ENCODE measurements at regions not wholly inside any gene's neighbourhood (a gene's known extent, or its start where the extent isn't known, plus 50 kb on each side); places are given as distances from the start of the nearest gene placed in this dataset.
"Not testable (repeated sequence)": the region's sequence is repeated elsewhere in the genome, so short reads cannot be mapped to it uniquely, and the experiment has no call there.

DNA sequence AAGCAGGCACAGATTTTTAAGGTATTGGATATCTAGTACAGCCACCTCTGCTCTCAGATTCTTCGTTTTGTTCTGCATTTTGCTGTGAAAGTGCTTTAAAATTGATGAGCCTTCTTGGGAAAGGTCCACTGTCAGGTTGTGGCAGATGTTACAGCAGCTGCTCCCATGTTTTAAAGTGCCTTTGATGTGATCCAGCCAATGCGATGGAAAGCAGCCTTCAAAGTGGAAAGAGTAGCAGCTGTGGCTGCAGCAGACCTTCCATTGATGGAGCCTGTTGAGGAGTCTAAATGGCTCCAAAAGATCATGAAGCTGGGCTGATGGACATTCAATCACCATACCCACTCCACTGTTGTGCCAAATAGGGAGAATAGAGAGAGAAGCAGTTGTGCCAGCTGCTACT, 816.9 kb downstream of the PLA2G4A start:
- Mint-ChIP-seq H3K27me3 (no peaks in the 10 kb centered on the region), H3K4me1 (no peaks in the 10 kb centered on the region), H3K9me3 (no peaks in the 10 kb centered on the region), H3K36me3 (ENCODE audit: low read depth) (no peaks in the 10 kb centered on the region), H3K27ac (no peak overlapping the region), H3K4me3 (no peak overlapping the region)
- DNase-seq: no peak
- intact Hi-C loops (cut with micrococcal nuclease): no loop called here

GRCh38 chr1:187646536-187647107, 817.9 kb downstream of the PLA2G4A start:
- no peaks in the 10 kb centered on the region for H3K36me3 Mint-ChIP-seq (ENCODE audit: low read depth)
- intact Hi-C loops (cut with micrococcal nuclease): no loop called here
- no peaks in the 10 kb centered on the region for H3K9me3 Mint-ChIP-seq
- DNase-seq: no peak
- H3K4me3 Mint-ChIP-seq: no peak overlapping the region
- H3K27me3 Mint-ChIP-seq: no peaks in the 10 kb centered on the region
- H3K27ac Mint-ChIP-seq: no peak overlapping the region
- H3K4me1 Mint-ChIP-seq: no peaks in the 10 kb centered on the region

- Mint-ChIP-seq H3K27ac (no peak overlapping the region), H3K9me3 (no peaks in the 10 kb centered on the region), H3K27me3 (no peaks in the 10 kb centered on the region), H3K4me1 (no peaks in the 10 kb centered on the region), H3K4me3 (no peak overlapping the region), H3K36me3 (ENCODE audit: low read depth) (no peaks in the 10 kb centered on the region)
- DNase-seq: no peak
- intact Hi-C loops (cut with micrococcal nuclease): no loop called here
Observed at GRCh38 chr1:187648091-187648490, 819.3 kb downstream of the PLA2G4A start.

DNA sequence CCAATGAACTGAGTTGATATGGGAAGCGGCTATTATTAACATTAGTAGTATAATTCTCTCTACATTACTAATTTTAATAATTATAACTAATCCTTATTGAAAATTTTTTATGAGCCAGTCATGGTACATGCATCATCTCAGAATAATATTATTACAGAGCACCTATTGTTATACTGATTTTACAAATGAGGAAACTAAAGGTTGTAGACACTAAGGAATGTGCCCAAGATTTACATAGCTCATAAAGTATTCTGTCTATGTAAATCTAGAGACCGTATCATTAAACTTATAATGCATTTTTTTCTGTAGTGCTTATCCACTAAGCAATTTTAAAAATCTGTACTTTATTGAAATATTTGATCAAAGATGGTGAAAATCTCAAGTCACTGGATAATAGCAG, 825.9 kb downstream of the PLA2G4A start:
- Mint-ChIP-seq H3K27ac (no peak overlapping the region), H3K9me3 (no peaks in the 10 kb centered on the region), H3K36me3 (ENCODE audit: low read depth) (no peaks in the 10 kb centered on the region), H3K4me3 (no peak overlapping the region), H3K27me3 (no peaks in the 10 kb centered on the region), H3K4me1 (no peaks in the 10 kb centered on the region)
- DNase-seq: no peak
- intact Hi-C loops (cut with micrococcal nuclease): no loop called here

DNA sequence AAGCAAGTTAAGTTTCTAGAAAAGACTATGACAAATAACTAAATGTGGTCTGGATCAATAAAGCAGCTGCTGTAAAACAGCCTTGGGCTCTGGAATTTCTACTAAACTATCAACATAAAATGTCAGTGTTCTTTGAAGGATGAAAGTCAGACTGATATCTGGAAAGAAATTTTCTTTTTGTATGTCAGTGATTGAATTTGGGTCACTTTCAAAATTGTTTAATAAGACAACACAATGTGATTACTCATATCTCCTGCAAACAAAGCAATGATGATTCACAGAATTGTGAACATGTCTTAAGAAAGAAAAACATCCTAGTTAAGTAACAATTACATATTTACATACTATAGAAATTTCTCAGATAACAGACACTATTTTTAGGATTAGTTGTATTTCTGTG, 826.4 kb downstream of the PLA2G4A start:
- H3K27me3 Mint-ChIP-seq: no peaks in the 10 kb centered on the region
- H3K4me1 Mint-ChIP-seq: no peaks in the 10 kb centered on the region
- DNase-seq: no peak

DNA sequence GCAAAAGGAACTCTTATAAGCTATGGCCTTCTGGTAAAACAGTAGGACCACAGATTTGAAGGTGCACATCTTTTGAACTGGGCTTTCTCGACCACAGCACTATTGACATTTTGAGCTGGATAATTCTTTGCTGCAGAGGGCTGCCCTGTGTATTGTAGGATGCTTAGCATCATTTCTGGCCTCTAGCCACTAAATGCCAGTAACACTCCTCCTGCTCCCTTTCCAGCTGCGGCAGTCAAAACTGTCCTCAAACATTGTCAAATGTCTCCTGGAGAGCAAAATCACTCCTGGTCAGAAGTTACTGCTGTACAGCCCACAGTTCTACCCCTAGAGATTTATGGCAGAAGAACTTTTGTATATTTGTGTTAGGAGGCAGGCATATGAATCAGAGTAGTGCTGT, 836.7 kb downstream of the PLA2G4A start:
- no peaks in the 10 kb centered on the region for H3K9me3 Mint-ChIP-seq
- no peak overlapping the region for H3K4me3 Mint-ChIP-seq
- no peaks in the 10 kb centered on the region for H3K36me3 Mint-ChIP-seq (ENCODE audit: low read depth)
- H3K27me3 Mint-ChIP-seq: no peaks in the 10 kb centered on the region
- H3K27ac Mint-ChIP-seq: no peak overlapping the region
- H3K4me1 Mint-ChIP-seq: no peaks in the 10 kb centered on the region
- no peak for DNase-seq
- intact Hi-C loops (cut with micrococcal nuclease): no loop called here

More for the DNA sequence above, 826.4 kb downstream of the PLA2G4A start:
- no peak overlapping the region for H3K27ac Mint-ChIP-seq
- intact Hi-C loops (cut with micrococcal nuclease): no loop called here
- H3K9me3 Mint-ChIP-seq: no peaks in the 10 kb centered on the region
- H3K4me3 Mint-ChIP-seq: no peak overlapping the region
- H3K36me3 Mint-ChIP-seq (ENCODE audit: low read depth): no peaks in the 10 kb centered on the region

DNA sequence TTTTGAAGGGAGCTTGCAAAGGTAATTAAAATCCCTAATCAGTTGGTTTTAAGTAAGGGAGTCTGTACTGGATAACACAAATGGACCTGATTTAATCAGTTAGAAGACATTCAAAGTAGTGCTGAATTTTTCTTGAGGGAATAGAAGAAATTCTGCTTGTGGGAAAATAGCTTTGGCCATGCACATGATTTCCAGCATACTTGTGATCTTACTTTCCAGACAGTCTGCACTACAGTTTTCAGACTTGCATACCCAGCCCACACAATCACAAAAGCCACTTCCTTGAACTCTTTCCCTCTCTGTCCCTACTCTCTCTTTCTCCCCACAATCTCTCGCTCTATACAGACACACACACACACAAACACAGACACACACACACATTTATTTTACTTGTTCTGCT, 852.1 kb downstream of the PLA2G4A start:
- Mint-ChIP-seq H3K27me3 (no peaks in the 10 kb centered on the region), H3K4me3 (no peak overlapping the region), H3K27ac (no peak overlapping the region), H3K4me1 (no peaks in the 10 kb centered on the region), H3K36me3 (ENCODE audit: low read depth) (no peaks in the 10 kb centered on the region), H3K9me3 (no peaks in the 10 kb centered on the region)
- intact Hi-C loops (cut with micrococcal nuclease): no loop called here
- no peak for DNase-seq

GRCh38 chr1:187682112-187682511, 853.4 kb downstream of the PLA2G4A start:
- no peaks in the 10 kb centered on the region for H3K9me3 Mint-ChIP-seq
- no peaks in the 10 kb centered on the region for H3K27me3 Mint-ChIP-seq
- no peaks in the 10 kb centered on the region for H3K36me3 Mint-ChIP-seq (ENCODE audit: low read depth)
- intact Hi-C loops (cut with micrococcal nuclease): no loop called here
- H3K4me1 Mint-ChIP-seq: no peaks in the 10 kb centered on the region
- DNase-seq: no peak
- H3K4me3 Mint-ChIP-seq: no peak overlapping the region
- H3K27ac Mint-ChIP-seq: no peak overlapping the region

- H3K36me3 Mint-ChIP-seq (ENCODE audit: low read depth): no peaks in the 10 kb centered on the region
- no peaks in the 10 kb centered on the region for H3K27me3 Mint-ChIP-seq
- no peaks in the 10 kb centered on the region for H3K9me3 Mint-ChIP-seq
- intact Hi-C loops (cut with micrococcal nuclease): no loop called here
- H3K27ac Mint-ChIP-seq: no peak overlapping the region
- no peaks in the 10 kb centered on the region for H3K4me1 Mint-ChIP-seq
- DNase-seq: no peak
- no peak overlapping the region for H3K4me3 Mint-ChIP-seq
Observed at GRCh38 chr1:187685333-187685732, 856.6 kb downstream of the PLA2G4A start.

GRCh38 chr1:187689129-187689528, 860.4 kb downstream of the PLA2G4A start:
- Mint-ChIP-seq H3K36me3 (ENCODE audit: low read depth) (no peaks in the 10 kb centered on the region), H3K4me1 (no peaks in the 10 kb centered on the region), H3K27ac (no peak overlapping the region), H3K9me3 (no peaks in the 10 kb centered on the region), H3K4me3 (no peak overlapping the region), H3K27me3 (no peaks in the 10 kb centered on the region)
- intact Hi-C loops (cut with micrococcal nuclease): no loop called here
- no peak for DNase-seq

DNA sequence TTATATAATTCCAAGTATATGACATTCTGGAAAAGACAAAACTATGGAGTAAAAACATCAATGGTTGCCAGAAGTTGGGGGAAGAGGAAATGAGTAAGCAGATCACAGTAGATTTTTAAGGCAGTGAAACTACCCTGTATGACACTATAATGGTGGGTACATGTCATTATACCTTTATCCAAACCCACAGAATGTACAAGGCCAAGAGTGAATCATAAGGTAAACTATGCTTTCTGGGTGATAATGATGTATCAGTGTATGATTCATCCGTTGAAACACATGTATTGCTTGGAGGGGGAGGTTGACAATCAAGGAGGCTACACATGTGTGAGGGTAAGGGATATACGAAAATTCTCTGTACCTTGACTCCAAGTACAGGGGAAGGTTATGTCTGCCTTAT, 862.7 kb downstream of the PLA2G4A start:
- no peak for DNase-seq
- Mint-ChIP-seq H3K9me3 (no peaks in the 10 kb centered on the region), H3K27ac (no peak overlapping the region), H3K4me1 (no peaks in the 10 kb centered on the region), H3K36me3 (ENCODE audit: low read depth) (no peaks in the 10 kb centered on the region), H3K4me3 (no peak overlapping the region), H3K27me3 (no peaks in the 10 kb centered on the region)
- intact Hi-C loops (cut with micrococcal nuclease): no loop called here

GRCh38 chr1:187692799-187693198, 864.0 kb downstream of the PLA2G4A start:
- H3K27me3 Mint-ChIP-seq: no peaks in the 10 kb centered on the region
- DNase-seq: no peak
- no peaks in the 10 kb centered on the region for H3K4me1 Mint-ChIP-seq
- H3K4me3 Mint-ChIP-seq: no peak overlapping the region
- intact Hi-C loops (cut with micrococcal nuclease): no loop called here
- no peaks in the 10 kb centered on the region for H3K36me3 Mint-ChIP-seq (ENCODE audit: low read depth)
- no peak overlapping the region for H3K27ac Mint-ChIP-seq
- H3K9me3 Mint-ChIP-seq: no peaks in the 10 kb centered on the region

- H3K27me3 Mint-ChIP-seq: no peaks in the 10 kb centered on the region
- no peak for DNase-seq
- H3K4me3 Mint-ChIP-seq: no peak overlapping the region
- intact Hi-C loops (cut with micrococcal nuclease): no loop called here
- no peak overlapping the region for H3K27ac Mint-ChIP-seq
- no peaks in the 10 kb centered on the region for H3K36me3 Mint-ChIP-seq (ENCODE audit: low read depth)
- H3K4me1 Mint-ChIP-seq: no peaks in the 10 kb centered on the region
- no peaks in the 10 kb centered on the region for H3K9me3 Mint-ChIP-seq
Observed at GRCh38 chr1:187696073-187696472, 867.3 kb downstream of the PLA2G4A start.

DNA sequence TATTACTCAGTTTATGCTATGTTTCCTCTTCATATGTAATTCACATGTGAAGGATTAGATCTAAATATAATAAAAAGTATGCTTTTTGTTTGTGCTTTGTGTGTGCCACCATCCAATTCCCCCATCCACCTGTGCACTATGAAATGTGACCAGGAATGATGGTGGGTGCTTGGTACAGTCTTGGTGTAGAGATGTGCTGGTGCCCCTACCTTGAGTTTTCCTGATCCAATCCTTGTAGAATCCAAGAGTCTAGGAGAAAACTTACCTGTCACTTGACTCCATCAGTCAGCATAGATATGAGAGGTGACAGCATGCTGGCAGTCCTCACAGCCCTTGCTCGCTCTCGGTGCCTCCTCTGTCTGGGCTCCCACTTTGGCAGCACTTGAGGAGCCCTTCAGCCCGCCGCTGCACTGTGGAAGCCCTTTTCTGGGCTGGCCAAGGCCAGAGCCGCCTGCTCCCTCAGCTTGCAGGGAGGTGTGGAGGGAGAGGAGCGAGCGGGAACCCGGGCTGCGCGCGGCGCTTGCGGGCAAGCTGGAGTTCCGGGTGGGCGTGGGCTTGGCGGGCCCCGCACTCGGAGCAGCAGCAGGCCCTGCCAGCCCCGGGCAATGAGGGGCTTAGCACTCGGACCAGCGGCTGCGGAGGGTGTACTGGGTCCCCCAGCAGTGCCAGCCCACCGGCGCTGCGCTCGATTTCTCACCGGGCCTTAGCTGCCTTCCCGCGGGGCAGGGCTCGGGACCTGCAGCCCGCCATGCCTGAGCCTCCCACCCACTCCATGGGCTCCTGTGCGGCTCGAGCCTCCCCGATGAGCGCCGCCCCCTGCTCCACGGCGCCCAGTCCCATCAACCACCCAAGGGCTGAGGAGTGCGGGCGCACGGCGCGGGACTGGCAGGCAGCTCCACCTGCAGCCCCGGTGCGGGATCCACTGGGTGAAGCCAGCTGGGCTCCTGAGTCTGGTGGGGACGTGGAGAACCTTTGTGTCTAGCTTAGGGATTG, 874.7 kb downstream of the PLA2G4A start:
- H3K4me1 Mint-ChIP-seq; DNase-seq; intact Hi-C loops (cut with micrococcal nuclease); H3K36me3 Mint-ChIP-seq (ENCODE audit: low read depth); H3K27me3 Mint-ChIP-seq; H3K27ac Mint-ChIP-seq; H3K9me3 Mint-ChIP-seq; H3K4me3 Mint-ChIP-seq: not testable (repeated sequence)
